ENCODE measurements at regions not wholly inside any gene's neighbourhood (a gene's known extent, or its start where the extent isn't known, plus 50 kb on each side); places are given as distances from the start of the nearest gene placed in this dataset.

GRCh38 chr9:84216151-84216550 is 124.4 kb downstream of the SLC28A3 start:
- Mint-ChIP-seq H3K36me3 (no peaks in the 10 kb centered on the region), H3K9me3 (peaks cover 0 to 3% (median 0%) of the 10 kb centered on the region in 7 donors), H3K4me1 (no peaks in the 10 kb centered on the region), H3K27me3 (peaks cover 8 to 13% (median 8%) of the 10 kb centered on the region in 3 donors), H3K4me3 (no peak overlapping the region), H3K27ac (no peak overlapping the region)
- DNase-seq (no peak), ATAC-seq (ENCODE audit: low read depth in 2 of 2) (no peak)

DNA sequence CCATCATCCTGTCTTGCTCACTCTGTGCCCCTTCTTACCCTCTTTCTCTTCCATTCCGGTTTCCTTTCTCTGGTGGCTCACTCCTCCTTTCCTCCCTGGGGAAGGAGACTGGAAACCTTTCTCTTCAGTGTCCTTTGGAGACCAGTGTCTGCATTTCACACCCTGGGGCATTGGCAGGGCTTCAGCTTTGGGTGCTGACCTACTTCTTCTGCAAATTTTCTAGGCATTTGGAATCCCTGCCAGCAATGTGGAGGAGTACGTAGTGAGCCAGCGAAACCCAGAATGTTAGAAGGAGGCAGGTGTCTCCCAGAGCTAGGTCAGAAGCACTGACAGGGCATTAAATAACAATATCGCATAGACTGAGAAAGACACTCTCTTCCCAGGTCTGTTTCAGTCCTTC is 122.2 kb downstream of the SLC28A3 start:
- no peaks in the 10 kb centered on the region for H3K36me3 Mint-ChIP-seq
- DNase-seq: no peak
- no peaks in the 10 kb centered on the region for H3K4me1 Mint-ChIP-seq
- H3K27me3 Mint-ChIP-seq: peaks cover 12 to 16% (median 14%) of the 10 kb centered on the region in 3 donors
- peaks cover 0 to 15% (median 9%) of the 10 kb centered on the region in 7 donors for H3K9me3 Mint-ChIP-seq
- no peak overlapping the region for H3K4me3 Mint-ChIP-seq
- no peak overlapping the region for H3K27ac Mint-ChIP-seq
- no peak for ATAC-seq (ENCODE audit: low read depth in 2 of 2)

DNA sequence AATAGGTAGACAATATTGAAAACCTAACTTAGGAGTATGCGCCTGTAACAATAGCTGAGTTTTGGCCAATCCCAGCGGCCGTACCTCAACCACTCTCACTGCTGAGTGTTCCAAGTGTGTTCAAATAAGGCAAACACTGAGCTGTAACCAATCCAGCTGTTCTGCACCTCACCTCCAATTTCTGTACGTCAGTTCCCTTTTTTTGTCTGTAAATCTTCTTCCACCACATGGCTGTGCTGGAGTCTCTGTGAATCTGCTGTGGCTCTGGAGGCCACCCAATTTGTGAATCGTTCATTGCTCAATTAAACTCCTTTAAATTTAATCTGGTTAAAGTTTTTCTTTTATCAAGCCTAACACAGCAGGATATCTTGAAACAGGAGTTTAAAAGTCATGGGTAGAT is 116.3 kb downstream of the SLC28A3 start:
- no peak for DNase-seq
- Mint-ChIP-seq H3K4me1 (no peaks in the 10 kb centered on the region), H3K27ac (no peak overlapping the region), H3K4me3 (no peak overlapping the region), H3K36me3 (no peaks in the 10 kb centered on the region), H3K9me3 (peaks cover 0 to 13% (median 10%) of the 10 kb centered on the region in 7 donors), H3K27me3 (peaks cover 5 to 10% (median 8%) of the 10 kb centered on the region in 3 donors)
- no peak for ATAC-seq (ENCODE audit: low read depth in 2 of 2)

Data from naive B cell (primary cell).